SK-N-MC (cell line): ENCODE measurements at regions not wholly inside any gene's neighbourhood (a gene's known extent, or its start where the extent isn't known, plus 50 kb on each side); places are given as distances from the start of the nearest gene placed in this dataset.

ENCODE experiments used
- EZH2 ChIP-seq: fragments of 200-600 bp; sonication (generic); IDR thresholded peaks from one replicate; pipeline ENCODE4 v1.6.1; 2017; ENCODE audit warnings: antibody characterized with exemption
- POLR2AphosphoS5 ChIP-seq: IDR thresholded peaks from 2 replicates; pipeline ENCODE4 v1.6.1; 2012; ENCODE audit warnings: mild to moderate bottlenecking, low read depth, low read length, borderline replicate concordance

GRCh38 chr18:40063488-40063887 lies 1891.5 kb upstream of the PIK3C3 start:
- TF ChIP-seq POLR2AphosphoS5, result no peak
- TF ChIP-seq EZH2, result no peak
